Keratinocyte (primary cell): ENCODE measurements at regions not wholly inside any gene's neighbourhood (a gene's known extent, or its start where the extent isn't known, plus 50 kb on each side); places are given as distances from the start of the nearest gene placed in this dataset.

ENCODE experiments used
- DNase-seq: peaks from one replicate; pipeline ENCODE4 v3.0.0-alpha.2; 2011; ENCODE audit warnings: low read depth, missing footprints, low spot score
- FAIRE-seq: peaks from 2 replicates; lab custom pipeline; 2011; peaks lifted over from hg19 to GRCh38; lab: Jason Lieb, UNC
- H2AFZ ChIP-seq: 2 replicates; pipeline ENCODE4 v1.6.0; 2012; ENCODE audit warnings: low read length, control low read depth, inconsistent platforms; ENCODE audit not compliant: control insufficient read depth
- H3K27ac ChIP-seq: 2 replicates; pipeline ENCODE4 v1.5.1; 2011; ENCODE audit warnings: low read length; ENCODE audit not compliant: control insufficient read depth, insufficient read depth
- H3K27me3 ChIP-seq: 3 replicates; pipeline ENCODE4 v1.6.0; 2011; ENCODE audit warnings: low read length; ENCODE audit not compliant: control insufficient read depth, insufficient read depth; ENCODE audit errors: extremely low read depth
- H3K36me3 ChIP-seq, 2 experiments: 2 replicates in 1 of 2; 3 replicates in 1 of 2; pipeline ENCODE4 v1.5.1; 2011; ENCODE audit warnings: low read length in 2 of 2, mild to moderate bottlenecking in 1 of 2; ENCODE audit not compliant: control insufficient read depth in 2 of 2, insufficient read depth in 2 of 2; ENCODE audit errors: extremely low read depth in 1 of 2
- H3K4me1 ChIP-seq: 3 replicates; pipeline ENCODE4 v1.5.1; 2011; ENCODE audit warnings: low read length; ENCODE audit not compliant: control insufficient read depth, insufficient read depth; ENCODE audit errors: extremely low read depth
- H3K4me2 ChIP-seq: 3 replicates; pipeline ENCODE4 v1.6.0; 2011; ENCODE audit warnings: low read depth, low read length; ENCODE audit not compliant: control insufficient read depth, insufficient read depth; ENCODE audit errors: extremely low read depth
- H3K4me3 ChIP-seq, 3 experiments: fragments of 200-600 bp in 1 of 3; sonication (generic) in 1 of 3; 2 replicates in 2 of 3; 3 replicates in 1 of 3; pipeline ENCODE4 v1.5.1; 2011 to 2016; ENCODE audit warnings: low read length in 3 of 3, mild to moderate bottlenecking in 3 of 3, control low read depth in 2 of 3, inconsistent platforms in 1 of 3, low read depth in 1 of 3, mixed read lengths in 1 of 3, mixed run types in 1 of 3, moderate library complexity in 1 of 3; ENCODE audit not compliant: control insufficient read depth in 2 of 3, insufficient read depth in 2 of 3; ENCODE audit errors: extremely low read depth in 1 of 3
- H3K79me2 ChIP-seq: 2 replicates; pipeline ENCODE4 v1.6.0; 2012; ENCODE audit warnings: low read length; ENCODE audit not compliant: control insufficient read depth, insufficient read depth
- H3K9ac ChIP-seq: 3 replicates; pipeline ENCODE4 v1.6.0; 2011; ENCODE audit warnings: low read length; ENCODE audit not compliant: control insufficient read depth, insufficient read depth; ENCODE audit errors: extremely low read depth
- H3K9me1 ChIP-seq: 3 replicates; pipeline ENCODE4 v1.6.0; 2011; ENCODE audit warnings: low read length; ENCODE audit not compliant: control insufficient read depth, insufficient read depth; ENCODE audit errors: extremely low read depth
- H3K9me3 ChIP-seq: 2 replicates; pipeline ENCODE4 v1.5.1; 2012; ENCODE audit warnings: low read depth, low read length; ENCODE audit not compliant: control insufficient read depth
- H4K20me1 ChIP-seq: 3 replicates; pipeline ENCODE4 v1.6.0; 2011; ENCODE audit warnings: low read length; ENCODE audit not compliant: control insufficient read depth, insufficient read depth; ENCODE audit errors: extremely low read depth
- EZH2 ChIP-seq: IDR thresholded peaks from one replicate; pipeline ENCODE4 v1.6.1; 2012; ENCODE audit warnings: inconsistent platforms, mild to moderate bottlenecking, low read length, moderate library complexity
- dilution Hi-C: fragments of 300-500 bp; cut with MboI; formaldehyde crosslinking; loops from one replicate; pipeline ENCODE4 v1.7.0; 2020; ENCODE audit warnings: low sequenced_read_pairs; ENCODE audit not compliant: extremely low pct_ligation_motif_present
- TF ChIP-seq, protein P1 (sequence below), 3 experiments: IDR thresholded peaks in 1 of 3; conservative IDR thresholded peaks in 1 of 3; optimal IDR thresholded peaks in 1 of 3; 2 replicates in 2 of 3; 3 replicates in 1 of 3; pipeline versions ENCODE3 to v1.5.1; 2011; ENCODE audit warnings: low read length in 3 of 3, mild to moderate bottlenecking in 3 of 3, moderate library complexity in 2 of 3, control low read depth in 1 of 3, inconsistent platforms in 1 of 3; ENCODE audit not compliant: insufficient read depth in 2 of 3; ENCODE audit errors: extremely low read depth in 1 of 3

DNA sequence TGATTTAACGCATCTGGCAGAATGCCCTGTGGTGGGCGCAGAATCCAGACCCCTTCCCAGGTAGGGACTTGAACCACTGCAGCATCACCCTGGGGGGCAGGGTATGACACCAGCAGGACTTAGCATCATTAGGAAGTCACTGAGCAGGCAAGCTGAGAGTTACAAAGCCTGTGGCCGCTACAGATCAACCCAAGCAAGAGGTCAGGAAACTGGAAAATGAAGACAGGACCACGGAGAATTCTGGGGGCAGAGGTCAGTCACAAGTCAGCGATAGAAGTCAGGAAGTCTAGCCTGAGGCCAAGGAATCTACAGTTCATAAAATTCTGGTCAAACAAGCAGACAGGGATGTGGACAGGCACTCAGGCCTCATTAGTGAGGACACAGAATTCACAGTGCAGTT is 108.4 kb downstream of the CHIC2 start:
- Histone ChIP-seq H3K9me3 (no peaks in the 10 kb centered on the region), H3K4me1 (no peaks in the 10 kb centered on the region), H3K36me3 (no peaks in the 10 kb centered on the region), H3K4me3 (no peak overlapping the region), H3K79me2 (no peaks in the 10 kb centered on the region), H4K20me1 (no peaks in the 10 kb centered on the region), H3K9ac (no peak overlapping the region), H3K27me3 (no peaks in the 10 kb centered on the region), H2AFZ (no peak overlapping the region), H3K4me2 (no peak overlapping the region), H3K9me1 (no peaks in the 10 kb centered on the region), H3K27ac (no peak overlapping the region)
- FAIRE-seq (no peak), DNase-seq (no peak)
- dilution Hi-C loops: no loop called here
- TF ChIP-seq, protein P1, sequence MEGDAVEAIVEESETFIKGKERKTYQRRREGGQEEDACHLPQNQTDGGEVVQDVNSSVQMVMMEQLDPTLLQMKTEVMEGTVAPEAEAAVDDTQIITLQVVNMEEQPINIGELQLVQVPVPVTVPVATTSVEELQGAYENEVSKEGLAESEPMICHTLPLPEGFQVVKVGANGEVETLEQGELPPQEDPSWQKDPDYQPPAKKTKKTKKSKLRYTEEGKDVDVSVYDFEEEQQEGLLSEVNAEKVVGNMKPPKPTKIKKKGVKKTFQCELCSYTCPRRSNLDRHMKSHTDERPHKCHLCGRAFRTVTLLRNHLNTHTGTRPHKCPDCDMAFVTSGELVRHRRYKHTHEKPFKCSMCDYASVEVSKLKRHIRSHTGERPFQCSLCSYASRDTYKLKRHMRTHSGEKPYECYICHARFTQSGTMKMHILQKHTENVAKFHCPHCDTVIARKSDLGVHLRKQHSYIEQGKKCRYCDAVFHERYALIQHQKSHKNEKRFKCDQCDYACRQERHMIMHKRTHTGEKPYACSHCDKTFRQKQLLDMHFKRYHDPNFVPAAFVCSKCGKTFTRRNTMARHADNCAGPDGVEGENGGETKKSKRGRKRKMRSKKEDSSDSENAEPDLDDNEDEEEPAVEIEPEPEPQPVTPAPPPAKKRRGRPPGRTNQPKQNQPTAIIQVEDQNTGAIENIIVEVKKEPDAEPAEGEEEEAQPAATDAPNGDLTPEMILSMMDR (optimal IDR thresholded peaks at IDR 0.05 in 1 of 3, IDR thresholded peaks at IDR 0.05 in 1 of 3, conservative IDR thresholded peaks at IDR 0.05 in 1 of 3; ENCODE audit: extremely low read depth in 1 of 3, insufficient read depth in 2 of 3, low read length in 3 of 3): no peak
- no peak for TF ChIP-seq EZH2

DNA sequence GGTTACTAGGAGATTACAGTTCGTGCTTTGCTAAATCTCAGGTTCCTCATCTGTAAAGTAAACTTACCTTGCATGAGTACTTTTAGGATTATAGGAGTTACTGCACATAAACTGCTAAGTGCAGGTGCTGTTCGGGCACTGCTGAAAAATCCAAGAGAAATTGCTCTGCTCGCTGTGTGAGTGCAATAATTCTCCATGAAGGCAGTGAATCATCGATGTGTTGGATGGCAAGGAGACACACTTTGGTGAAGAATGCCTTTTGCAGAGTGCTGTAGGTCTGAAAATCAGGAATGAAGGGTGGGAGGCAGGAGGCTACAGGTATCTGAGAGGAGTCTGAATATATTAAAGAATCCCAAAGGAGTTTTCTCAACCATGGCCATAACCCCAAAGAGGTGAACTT is 113.0 kb downstream of the CHIC2 start:
- H3K79me2 ChIP-seq: no peaks in the 10 kb centered on the region
- H3K9ac ChIP-seq: no peak overlapping the region
- H3K4me1 ChIP-seq: no peaks in the 10 kb centered on the region
- H3K9me3 ChIP-seq: no peaks in the 10 kb centered on the region
- TF ChIP-seq, protein P1 (optimal IDR thresholded peaks at IDR 0.05 in 1 of 3, IDR thresholded peaks at IDR 0.05 in 1 of 3, conservative IDR thresholded peaks at IDR 0.05 in 1 of 3; ENCODE audit: extremely low read depth in 1 of 3, insufficient read depth in 2 of 3, low read length in 3 of 3): no peak
- TF ChIP-seq EZH2: no peak
- no peaks in the 10 kb centered on the region for H4K20me1 ChIP-seq
- dilution Hi-C loops: no loop called here
- DNase-seq (no peak), FAIRE-seq (no peak)
- no peak overlapping the region for H3K4me3 ChIP-seq
- H3K36me3 ChIP-seq: no peaks in the 10 kb centered on the region
- no peaks in the 10 kb centered on the region for H3K9me1 ChIP-seq
- no peak overlapping the region for H3K4me2 ChIP-seq
- H3K27ac ChIP-seq: no peak overlapping the region
- H2AFZ ChIP-seq: no peak overlapping the region
- H3K27me3 ChIP-seq: no peaks in the 10 kb centered on the region
